ENCODE measurements at regions not wholly inside any gene's neighbourhood (a gene's known extent, or its start where the extent isn't known, plus 50 kb on each side); places are given as distances from the start of the nearest gene placed in this dataset.

DNA sequence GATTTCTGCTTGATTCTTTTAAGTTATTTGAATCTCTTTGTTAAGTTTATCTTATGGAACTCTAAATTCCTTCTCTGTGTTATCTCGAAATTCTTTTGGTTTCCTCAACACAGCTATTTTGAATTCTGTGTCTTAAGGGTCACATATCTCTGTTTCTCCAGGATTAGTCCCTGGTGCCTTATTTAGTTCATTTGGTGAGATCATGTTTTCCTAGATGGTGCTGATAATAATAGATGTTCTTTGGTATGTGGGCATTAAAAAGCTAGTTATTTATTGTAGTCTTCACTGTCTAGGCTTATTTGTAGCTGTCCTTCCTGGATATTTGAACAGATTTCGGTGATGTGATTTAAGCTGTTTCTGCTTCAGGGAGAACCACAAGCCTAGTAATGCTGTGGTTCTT is 615.6 kb upstream of the NECTIN3 start:
- TF ChIP-seq, protein P1, sequence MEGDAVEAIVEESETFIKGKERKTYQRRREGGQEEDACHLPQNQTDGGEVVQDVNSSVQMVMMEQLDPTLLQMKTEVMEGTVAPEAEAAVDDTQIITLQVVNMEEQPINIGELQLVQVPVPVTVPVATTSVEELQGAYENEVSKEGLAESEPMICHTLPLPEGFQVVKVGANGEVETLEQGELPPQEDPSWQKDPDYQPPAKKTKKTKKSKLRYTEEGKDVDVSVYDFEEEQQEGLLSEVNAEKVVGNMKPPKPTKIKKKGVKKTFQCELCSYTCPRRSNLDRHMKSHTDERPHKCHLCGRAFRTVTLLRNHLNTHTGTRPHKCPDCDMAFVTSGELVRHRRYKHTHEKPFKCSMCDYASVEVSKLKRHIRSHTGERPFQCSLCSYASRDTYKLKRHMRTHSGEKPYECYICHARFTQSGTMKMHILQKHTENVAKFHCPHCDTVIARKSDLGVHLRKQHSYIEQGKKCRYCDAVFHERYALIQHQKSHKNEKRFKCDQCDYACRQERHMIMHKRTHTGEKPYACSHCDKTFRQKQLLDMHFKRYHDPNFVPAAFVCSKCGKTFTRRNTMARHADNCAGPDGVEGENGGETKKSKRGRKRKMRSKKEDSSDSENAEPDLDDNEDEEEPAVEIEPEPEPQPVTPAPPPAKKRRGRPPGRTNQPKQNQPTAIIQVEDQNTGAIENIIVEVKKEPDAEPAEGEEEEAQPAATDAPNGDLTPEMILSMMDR (IDR thresholded peaks at IDR 0.05) = no peak
- TF ChIP-seq POLR2A (IDR thresholded peaks at IDR 0.05) = no peak
